ENCODE measurements at regions not wholly inside any gene's neighbourhood (a gene's known extent, or its start where the extent isn't known, plus 50 kb on each side); places are given as distances from the start of the nearest gene placed in this dataset.
A peak's percentile ranks its signal among the peaks of the same experiment; 100 is the strongest.

DNA sequence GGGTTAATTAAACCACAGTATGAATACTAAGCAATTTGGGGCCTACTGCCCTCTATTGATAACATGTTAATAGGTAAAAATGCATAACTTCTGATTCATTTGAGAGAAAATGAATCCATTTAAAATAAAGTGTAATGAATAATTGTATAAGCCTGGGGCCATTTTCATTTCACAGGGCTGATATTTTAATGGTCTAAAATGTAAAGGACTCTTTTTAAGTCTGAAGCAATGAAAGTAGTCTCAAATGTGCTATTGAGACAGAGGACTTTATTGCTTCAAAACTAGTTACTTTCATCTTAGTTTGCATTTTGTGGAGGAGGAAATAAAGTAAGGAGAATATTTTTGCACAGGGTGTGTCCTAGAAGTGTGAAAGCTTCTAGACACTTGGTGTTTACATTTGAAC is 155.4 kb downstream of the TLR5 start:
- TF ChIP-seq, protein P1, sequence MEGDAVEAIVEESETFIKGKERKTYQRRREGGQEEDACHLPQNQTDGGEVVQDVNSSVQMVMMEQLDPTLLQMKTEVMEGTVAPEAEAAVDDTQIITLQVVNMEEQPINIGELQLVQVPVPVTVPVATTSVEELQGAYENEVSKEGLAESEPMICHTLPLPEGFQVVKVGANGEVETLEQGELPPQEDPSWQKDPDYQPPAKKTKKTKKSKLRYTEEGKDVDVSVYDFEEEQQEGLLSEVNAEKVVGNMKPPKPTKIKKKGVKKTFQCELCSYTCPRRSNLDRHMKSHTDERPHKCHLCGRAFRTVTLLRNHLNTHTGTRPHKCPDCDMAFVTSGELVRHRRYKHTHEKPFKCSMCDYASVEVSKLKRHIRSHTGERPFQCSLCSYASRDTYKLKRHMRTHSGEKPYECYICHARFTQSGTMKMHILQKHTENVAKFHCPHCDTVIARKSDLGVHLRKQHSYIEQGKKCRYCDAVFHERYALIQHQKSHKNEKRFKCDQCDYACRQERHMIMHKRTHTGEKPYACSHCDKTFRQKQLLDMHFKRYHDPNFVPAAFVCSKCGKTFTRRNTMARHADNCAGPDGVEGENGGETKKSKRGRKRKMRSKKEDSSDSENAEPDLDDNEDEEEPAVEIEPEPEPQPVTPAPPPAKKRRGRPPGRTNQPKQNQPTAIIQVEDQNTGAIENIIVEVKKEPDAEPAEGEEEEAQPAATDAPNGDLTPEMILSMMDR (IDR thresholded peaks at IDR 0.05; ENCODE audit: extremely low read depth, low read depth, low read length), result no peak
- H3K4me1 ChIP-seq (ENCODE audit: insufficient read depth, low read length), result no peaks in the 10 kb centered on the region

DNA sequence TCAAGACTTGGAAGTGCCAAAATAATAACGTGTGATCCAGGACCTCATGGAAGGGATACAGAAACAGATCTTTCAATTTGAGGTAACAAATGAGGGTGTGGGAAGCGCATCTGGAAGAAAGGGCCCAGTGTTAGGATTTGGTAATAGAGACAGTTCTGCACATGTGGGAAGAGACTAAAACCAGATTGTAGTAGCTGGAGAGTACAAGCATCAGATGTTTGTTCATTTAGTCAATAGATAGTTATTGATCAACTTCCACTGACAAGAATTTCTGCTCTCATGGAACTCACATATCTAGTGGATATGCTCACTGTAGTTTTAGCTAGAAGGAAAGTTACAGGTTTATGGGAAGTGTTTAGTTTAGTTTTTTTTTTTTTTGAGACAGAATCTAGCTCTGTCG is 153.6 kb downstream of the TLR5 start:
- Histone ChIP-seq H3K79me2 (ENCODE audit: insufficient read depth, low read length) (no peaks in the 10 kb centered on the region), H3K27me3 (ENCODE audit: insufficient read depth, low read length) (no peaks in the 10 kb centered on the region), H4K20me1 (ENCODE audit: insufficient read depth, low read length) (no peaks in the 10 kb centered on the region), H3K4me2 (ENCODE audit: insufficient read depth, low read length) (no peak overlapping the region), H2AFZ (ENCODE audit: low read length) (no peak overlapping the region), H3K4me1 (ENCODE audit: insufficient read depth, low read length) (peaks cover 9% of the 10 kb centered on the region), H3K4me3 (ENCODE audit: insufficient read depth, low read length) (no peak overlapping the region), H3K27ac (ENCODE audit: low read depth, low read length) (no peak overlapping the region), H3K9me3 (ENCODE audit: low read depth, low read length) (no peaks in the 10 kb centered on the region), H3K36me3 (ENCODE audit: insufficient read depth, low read length) (no peaks in the 10 kb centered on the region)
- TF ChIP-seq, protein P1 (IDR thresholded peaks at IDR 0.05; ENCODE audit: extremely low read depth, low read depth, low read length), result no peak
- DNase-seq (ENCODE audit: insufficient read length, low spot score, missing footprints), result no peak

More for the DNA sequence above, 155.4 kb downstream of the TLR5 start:
- Histone ChIP-seq H3K9me3 (ENCODE audit: low read depth, low read length) (no peaks in the 10 kb centered on the region), H3K4me3 (ENCODE audit: insufficient read depth, low read length) (no peak overlapping the region), H3K36me3 (ENCODE audit: insufficient read depth, low read length) (no peaks in the 10 kb centered on the region), H4K20me1 (ENCODE audit: insufficient read depth, low read length) (no peaks in the 10 kb centered on the region), H3K27ac (ENCODE audit: low read depth, low read length) (no peak overlapping the region), H2AFZ (ENCODE audit: low read length) (no peak overlapping the region), H3K4me2 (ENCODE audit: insufficient read depth, low read length) (no peak overlapping the region), H3K27me3 (ENCODE audit: insufficient read depth, low read length) (no peaks in the 10 kb centered on the region), H3K79me2 (ENCODE audit: insufficient read depth, low read length) (no peaks in the 10 kb centered on the region)
- no peak for DNase-seq (ENCODE audit: insufficient read length, low spot score, missing footprints)

DNA sequence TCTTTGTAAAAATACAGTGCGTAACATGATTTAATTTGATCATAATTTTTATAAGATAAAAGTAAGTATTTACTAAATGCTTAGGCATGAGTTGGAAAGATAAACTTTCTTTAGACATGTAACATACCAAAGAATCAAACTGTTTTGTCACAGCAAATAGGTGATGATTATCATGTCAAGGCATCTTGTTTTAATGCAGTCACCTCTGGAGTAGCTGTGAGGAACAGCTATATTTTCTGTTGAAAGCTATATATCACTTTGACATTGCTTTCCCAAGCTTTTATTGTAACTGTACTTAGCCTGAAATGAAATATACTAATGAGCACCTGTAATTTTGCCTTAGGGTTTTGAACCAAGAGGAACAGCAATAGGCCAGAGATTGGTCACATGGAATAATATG is 151.9 kb downstream of the TLR5 start:
- Histone ChIP-seq H2AFZ (ENCODE audit: low read length) (no peak overlapping the region), H3K4me2 (ENCODE audit: insufficient read depth, low read length) (no peak overlapping the region), H4K20me1 (ENCODE audit: insufficient read depth, low read length) (no peaks in the 10 kb centered on the region), H3K4me3 (ENCODE audit: insufficient read depth, low read length) (no peak overlapping the region), H3K79me2 (ENCODE audit: insufficient read depth, low read length) (no peaks in the 10 kb centered on the region), H3K4me1 (ENCODE audit: insufficient read depth, low read length) (peaks cover 17% of the 10 kb centered on the region), H3K36me3 (ENCODE audit: insufficient read depth, low read length) (no peaks in the 10 kb centered on the region), H3K9me3 (ENCODE audit: low read depth, low read length) (no peaks in the 10 kb centered on the region), H3K27ac (ENCODE audit: low read depth, low read length) (no peak overlapping the region), H3K27me3 (ENCODE audit: insufficient read depth, low read length) (no peaks in the 10 kb centered on the region)
- TF ChIP-seq, protein P1 (IDR thresholded peaks at IDR 0.05; ENCODE audit: extremely low read depth, low read depth, low read length), result no peak
- DNase-seq (ENCODE audit: insufficient read length, low spot score, missing footprints), result peak; percentile 9

DNA sequence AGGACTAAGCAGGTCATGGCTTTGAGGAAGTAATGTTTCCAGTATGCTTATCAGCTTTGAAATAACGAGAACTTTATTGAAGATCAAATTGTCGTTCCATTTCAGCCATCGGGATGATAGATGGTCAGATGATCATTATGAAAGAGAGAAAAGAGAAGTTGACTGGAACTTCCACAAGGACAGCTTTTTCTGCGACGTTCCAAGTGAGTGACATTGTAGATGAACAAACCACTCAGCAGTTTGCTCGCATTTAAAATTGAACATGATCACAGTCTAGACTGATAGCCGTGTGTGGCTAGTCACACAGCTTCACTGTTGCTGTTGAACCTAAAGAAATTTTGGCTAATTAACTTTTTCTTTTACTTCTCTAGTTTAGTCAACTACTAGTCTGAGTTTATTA is 151.1 kb downstream of the TLR5 start:
- H3K4me1 ChIP-seq (ENCODE audit: insufficient read depth, low read length), result peaks cover 17% of the 10 kb centered on the region
- no peak overlapping the region for H3K27ac ChIP-seq (ENCODE audit: low read depth, low read length)
- no peaks in the 10 kb centered on the region for H3K36me3 ChIP-seq (ENCODE audit: insufficient read depth, low read length)
- DNase-seq (ENCODE audit: insufficient read length, low spot score, missing footprints), result no peak
- H2AFZ ChIP-seq (ENCODE audit: low read length), result no peak overlapping the region
- H3K79me2 ChIP-seq (ENCODE audit: insufficient read depth, low read length), result no peaks in the 10 kb centered on the region
- no peaks in the 10 kb centered on the region for H3K9me3 ChIP-seq (ENCODE audit: low read depth, low read length)
- H3K4me2 ChIP-seq (ENCODE audit: insufficient read depth, low read length), result no peak overlapping the region
- TF ChIP-seq, protein P1 (IDR thresholded peaks at IDR 0.05; ENCODE audit: extremely low read depth, low read depth, low read length), result no peak
- H3K4me3 ChIP-seq (ENCODE audit: insufficient read depth, low read length), result no peak overlapping the region
- H3K27me3 ChIP-seq (ENCODE audit: insufficient read depth, low read length), result no peaks in the 10 kb centered on the region
- H4K20me1 ChIP-seq (ENCODE audit: insufficient read depth, low read length), result no peaks in the 10 kb centered on the region
